H7 (cell line): ENCODE measurements at regions not wholly inside any gene's neighbourhood (a gene's known extent, or its start where the extent isn't known, plus 50 kb on each side); places are given as distances from the start of the nearest gene placed in this dataset.

Experiments used
- DNase-seq: peaks from one replicate; pipeline ENCODE4 v3.0.0; 2012
- H3K27me3 ChIP-seq: 2 replicates; pipeline ENCODE4 v1.6.0; 2011; ENCODE audit warnings: mild to moderate bottlenecking, low read length; ENCODE audit not compliant: control insufficient read depth, insufficient read depth
- H3K36me3 ChIP-seq: replicated peaks from 2 replicates; pipeline ENCODE4 v1.5.1; 2011; ENCODE audit warnings: low read length; ENCODE audit not compliant: control insufficient read depth, insufficient read depth
- H3K4me3 ChIP-seq: 2 replicates; pipeline ENCODE4 v1.5.1; 2011; ENCODE audit warnings: low read depth, mild to moderate bottlenecking, control low read depth, low read length, moderate library complexity; ENCODE audit not compliant: insufficient read depth

- Histone ChIP-seq H3K36me3 (no peaks in the 10 kb centered on the region), H3K27me3 (no peaks in the 10 kb centered on the region; the same call in 1 of the 2 replicates), H3K4me3 (no peak overlapping the region)
- no peak for DNase-seq
Observed at GRCh38 chr7:46444256-46444655, 523.2 kb upstream of the IGFBP3 start.

- Histone ChIP-seq H3K4me3 (no peak overlapping the region), H3K36me3 (no peaks in the 10 kb centered on the region), H3K27me3 (no peaks in the 10 kb centered on the region; the same call in 1 of the 2 replicates)
- DNase-seq, result no peak
Observed at GRCh38 chr7:46440186-46440585, 519.1 kb upstream of the IGFBP3 start.

GRCh38 chr7:46432708-46433107 is 511.6 kb upstream of the IGFBP3 start:
- Histone ChIP-seq H3K4me3 (no peak overlapping the region), H3K27me3 (no peaks in the 10 kb centered on the region), H3K36me3 (no peaks in the 10 kb centered on the region)
- no peak for DNase-seq

- Histone ChIP-seq H3K4me3 (no peak overlapping the region), H3K27me3 (no peaks in the 10 kb centered on the region), H3K36me3 (no peaks in the 10 kb centered on the region)
- no peak for DNase-seq
Observed at GRCh38 chr7:46428295-46428694, 507.2 kb upstream of the IGFBP3 start.

- H3K27me3 ChIP-seq, result no peaks in the 10 kb centered on the region
- H3K36me3 ChIP-seq, result no peaks in the 10 kb centered on the region
- no peak for DNase-seq
- H3K4me3 ChIP-seq, result no peak overlapping the region
Observed at GRCh38 chr7:46424934-46425333, 503.9 kb upstream of the IGFBP3 start.

GRCh38 chr7:46421441-46422230 is 500.6 kb upstream of the IGFBP3 start:
- Histone ChIP-seq H3K4me3 (no peak overlapping the region), H3K27me3 (no peaks in the 10 kb centered on the region), H3K36me3 (no peaks in the 10 kb centered on the region)
- DNase-seq, result no peak

- Histone ChIP-seq H3K36me3 (no peaks in the 10 kb centered on the region), H3K27me3 (no peaks in the 10 kb centered on the region), H3K4me3 (no peak overlapping the region)
- DNase-seq, result no peak
Observed at GRCh38 chr7:46414946-46415345, 493.9 kb upstream of the IGFBP3 start.

- H3K4me3 ChIP-seq, result no peak overlapping the region
- no peaks in the 10 kb centered on the region for H3K27me3 ChIP-seq
- H3K36me3 ChIP-seq, result no peaks in the 10 kb centered on the region
- no peak for DNase-seq
Observed at GRCh38 chr7:46411236-46411635, 490.2 kb upstream of the IGFBP3 start.

- H3K36me3 ChIP-seq, result no peaks in the 10 kb centered on the region
- no peak overlapping the region for H3K4me3 ChIP-seq
- H3K27me3 ChIP-seq, result no peaks in the 10 kb centered on the region
- no peak for DNase-seq
Observed at GRCh38 chr7:46407125-46407524, 486.1 kb upstream of the IGFBP3 start.

GRCh38 chr7:46397591-46397990 is 476.5 kb upstream of the IGFBP3 start:
- Histone ChIP-seq H3K27me3 (no peaks in the 10 kb centered on the region), H3K36me3 (no peaks in the 10 kb centered on the region), H3K4me3 (no peak overlapping the region)
- DNase-seq, result no peak

- DNase-seq, result no peak
- H3K27me3 ChIP-seq, result no peaks in the 10 kb centered on the region
- H3K36me3 ChIP-seq, result no peaks in the 10 kb centered on the region
- no peak overlapping the region for H3K4me3 ChIP-seq
Observed at GRCh38 chr7:46396481-46396880, 475.4 kb upstream of the IGFBP3 start.

- no peak overlapping the region for H3K4me3 ChIP-seq
- no peaks in the 10 kb centered on the region for H3K27me3 ChIP-seq
- DNase-seq, result no peak
- no peaks in the 10 kb centered on the region for H3K36me3 ChIP-seq
Observed at GRCh38 chr7:46393142-46393541, 472.1 kb upstream of the IGFBP3 start.

- Histone ChIP-seq H3K4me3 (no peak overlapping the region), H3K27me3 (no peaks in the 10 kb centered on the region), H3K36me3 (no peaks in the 10 kb centered on the region)
- DNase-seq, result no peak
Observed at GRCh38 chr7:46391231-46392201, 470.4 kb upstream of the IGFBP3 start.

GRCh38 chr7:46390042-46390441 is 469.0 kb upstream of the IGFBP3 start:
- Histone ChIP-seq H3K4me3 (no peak overlapping the region), H3K36me3 (no peaks in the 10 kb centered on the region), H3K27me3 (no peaks in the 10 kb centered on the region)
- DNase-seq, result no peak

- H3K36me3 ChIP-seq, result no peaks in the 10 kb centered on the region
- no peaks in the 10 kb centered on the region for H3K27me3 ChIP-seq
- no peak for DNase-seq
- H3K4me3 ChIP-seq, result no peak overlapping the region
Observed at GRCh38 chr7:46389146-46389545, 468.1 kb upstream of the IGFBP3 start.
